Neural progenitor cell (in vitro differentiated cells): ENCODE measurements at regions not wholly inside any gene's neighbourhood (a gene's known extent, or its start where the extent isn't known, plus 50 kb on each side); places are given as distances from the start of the nearest gene placed in this dataset.

Experiments
- EZH2 ChIP-seq: fragments of 200-600 bp; sonication (generic); IDR thresholded peaks from 2 replicates; pipeline ENCODE4 v1.6.1; 2017; ENCODE audit warnings: antibody characterized with exemption, mild to moderate bottlenecking, moderate library complexity
- EZH2phosphoT487 ChIP-seq: fragments of 200-600 bp; sonication (generic); IDR thresholded peaks from 2 replicates; pipeline ENCODE4 v1.6.1; 2017; ENCODE audit warnings: antibody characterized with exemption

DNA sequence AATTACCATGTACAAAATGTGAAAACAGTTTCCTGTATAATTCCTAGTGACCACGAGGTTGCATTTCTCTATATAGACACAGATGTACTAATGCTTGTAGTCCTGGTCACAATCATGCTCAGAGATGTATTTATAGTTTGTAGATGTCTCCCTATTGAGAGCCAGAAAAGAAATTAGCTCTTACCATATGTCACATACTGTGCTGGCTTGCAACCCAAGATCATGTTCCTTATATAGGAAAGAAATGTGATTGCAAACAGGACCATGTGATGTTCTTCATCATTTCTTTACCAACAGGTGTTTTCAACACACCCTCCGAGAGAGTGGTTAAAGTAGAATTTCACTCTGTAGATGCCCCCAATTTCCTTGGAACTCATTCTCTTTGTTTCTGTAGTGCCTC lies 369.4 kb downstream of the CBLN4 start:
- no peak for TF ChIP-seq EZH2phosphoT487
- TF ChIP-seq EZH2: no peak
